HG03025 (cell line): ENCODE measurements at regions not wholly inside any gene's neighbourhood (a gene's known extent, or its start where the extent isn't known, plus 50 kb on each side); places are given as distances from the start of the nearest gene placed in this dataset.
"Not testable (repeated sequence)": the region's sequence is repeated elsewhere in the genome, so short reads cannot be mapped to it uniquely, and the experiment has no call there.

Source experiments
- ATAC-seq: cut with Tn5 transposase; IDR thresholded peaks from one replicate; pipeline ENCODE4 v1.9.1; 2021; ENCODE audit warnings: mild to moderate bottlenecking, moderate library complexity; ENCODE audit not compliant: unreplicated experiment, low FRiP score

DNA sequence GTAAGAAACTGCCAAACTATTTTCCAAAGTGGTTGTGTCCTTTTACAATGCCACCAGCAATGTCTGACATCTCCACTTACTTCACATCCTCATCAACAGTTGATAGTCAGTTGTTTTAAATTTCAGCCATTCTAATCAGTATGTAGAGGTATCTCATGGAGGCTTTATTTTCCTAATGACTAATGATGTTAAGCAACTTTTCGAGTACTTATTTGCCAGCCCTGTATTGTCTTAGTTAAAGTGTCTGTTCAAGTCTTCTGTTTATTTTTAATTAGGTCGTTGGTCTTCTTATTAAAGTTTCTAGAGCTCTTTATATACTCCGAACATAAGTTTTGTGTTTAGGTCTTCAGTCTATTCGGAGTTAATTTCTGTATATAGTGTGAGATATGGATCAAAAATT lies 54.9 kb upstream of the NBPF12 start:
- not testable (repeated sequence) for ATAC-seq

DNA sequence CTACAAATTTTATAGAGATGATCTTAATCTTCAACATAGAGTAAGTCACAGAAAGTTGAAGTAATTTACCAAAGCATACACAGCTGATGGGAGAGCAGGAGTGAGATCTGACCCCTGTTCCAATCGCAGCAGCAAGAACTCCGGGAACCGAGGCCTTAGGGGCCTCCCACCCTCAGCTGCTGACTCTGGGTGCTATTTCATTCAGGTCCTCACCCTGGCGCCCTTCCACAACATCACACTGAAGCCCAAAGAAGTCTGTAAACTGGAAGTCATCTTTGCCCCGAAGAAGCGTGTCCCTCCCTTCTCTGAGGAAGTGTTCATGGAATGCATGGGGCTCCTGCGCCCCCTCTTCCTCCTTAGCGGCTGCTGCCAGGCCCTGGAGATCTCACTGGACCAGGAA lies 57.0 kb upstream of the NBPF12 start:
- not testable (repeated sequence) for ATAC-seq

DNA sequence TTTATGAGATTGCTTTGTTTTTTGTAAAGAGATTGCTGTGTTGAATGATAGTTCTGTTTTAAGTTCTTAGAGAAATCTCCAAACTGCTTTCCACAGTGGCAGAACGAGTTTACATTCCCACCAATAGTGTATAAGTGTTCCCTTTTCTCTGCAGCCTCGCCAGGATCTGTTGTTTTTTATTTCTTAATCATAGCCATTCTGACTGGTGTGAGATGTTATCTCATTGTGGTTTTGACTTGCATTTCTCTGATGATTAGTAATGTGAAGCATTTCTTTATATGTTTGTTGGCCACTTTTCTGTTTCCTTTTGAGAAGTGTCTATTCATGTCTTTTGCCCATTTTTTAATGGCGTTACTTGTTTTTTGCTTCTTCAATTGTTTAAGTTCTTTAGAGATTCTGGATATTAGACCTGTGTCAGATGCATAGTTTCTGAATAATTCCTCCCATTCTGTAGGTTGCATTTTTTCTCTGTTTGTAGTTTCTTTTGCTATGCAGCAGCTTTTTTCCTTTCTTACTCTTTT lies 74.3 kb upstream of the NBPF12 start:
- not testable (repeated sequence) for ATAC-seq

DNA sequence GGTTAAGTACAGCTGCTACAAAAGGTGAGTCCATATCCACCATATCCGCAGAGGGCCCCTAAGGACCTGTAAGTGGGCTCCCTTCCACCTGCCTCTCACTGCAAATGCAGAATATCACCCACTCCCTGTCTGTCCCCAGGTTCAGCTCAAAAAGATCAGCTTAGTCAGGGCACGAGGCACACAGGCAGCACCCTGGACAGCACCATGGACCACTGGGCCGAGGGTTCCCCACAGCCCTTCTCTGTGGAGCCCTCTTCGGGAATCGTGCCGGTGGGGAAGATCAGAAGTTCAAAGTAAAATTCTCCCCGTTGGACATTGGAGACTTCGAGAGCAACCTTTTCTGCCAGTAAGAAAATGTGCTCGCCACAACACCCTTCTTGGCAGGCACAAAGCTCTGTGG lies 85.0 kb upstream of the NBPF12 start:
- not testable (repeated sequence) for ATAC-seq

DNA sequence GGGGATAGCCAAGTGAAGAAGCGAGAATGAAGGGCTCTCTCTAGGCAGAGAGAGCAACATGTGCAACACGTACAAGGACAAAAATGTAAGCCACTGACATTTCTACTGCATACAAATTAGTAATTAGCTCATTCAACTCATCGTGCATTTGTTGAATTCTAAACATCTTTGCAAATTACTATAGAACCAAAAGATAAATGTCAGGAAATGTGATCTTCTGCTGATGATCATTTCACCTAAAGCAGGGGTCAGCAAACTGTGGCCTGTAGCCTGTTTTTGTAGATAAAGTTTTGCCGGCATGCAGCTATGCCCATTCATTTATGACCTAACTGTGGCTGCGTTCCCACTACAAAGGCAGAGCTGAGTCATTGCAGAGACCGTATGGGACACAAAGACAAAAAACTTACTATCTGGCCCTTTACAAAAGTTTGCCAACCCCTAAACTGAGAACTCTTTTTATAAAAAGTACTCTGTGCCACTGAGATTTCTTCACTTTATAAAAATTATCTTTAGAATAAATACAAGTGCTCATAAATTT lies 87.7 kb upstream of the NBPF12 start:
- ATAC-seq: not testable (repeated sequence)

DNA sequence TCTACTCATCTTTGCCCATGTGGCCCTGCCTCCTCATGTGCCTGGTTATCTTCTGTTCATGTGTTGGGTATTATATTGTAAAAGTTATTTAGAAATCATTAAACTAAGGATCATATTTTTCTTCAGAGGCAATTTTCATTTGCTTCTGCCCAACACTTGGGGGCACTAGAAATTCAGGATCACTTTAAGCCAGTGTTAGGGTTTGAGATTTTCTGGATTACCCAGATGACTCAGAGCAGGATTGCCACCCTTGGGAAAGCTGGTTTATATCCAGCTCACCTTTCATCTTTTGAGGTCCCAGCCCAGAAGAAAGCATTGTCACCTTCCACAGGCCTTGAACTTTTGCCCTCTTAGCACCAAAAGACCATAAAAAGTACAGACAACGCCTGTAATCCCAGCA lies 99.4 kb upstream of the NBPF12 start:
- ATAC-seq: not testable (repeated sequence)

DNA sequence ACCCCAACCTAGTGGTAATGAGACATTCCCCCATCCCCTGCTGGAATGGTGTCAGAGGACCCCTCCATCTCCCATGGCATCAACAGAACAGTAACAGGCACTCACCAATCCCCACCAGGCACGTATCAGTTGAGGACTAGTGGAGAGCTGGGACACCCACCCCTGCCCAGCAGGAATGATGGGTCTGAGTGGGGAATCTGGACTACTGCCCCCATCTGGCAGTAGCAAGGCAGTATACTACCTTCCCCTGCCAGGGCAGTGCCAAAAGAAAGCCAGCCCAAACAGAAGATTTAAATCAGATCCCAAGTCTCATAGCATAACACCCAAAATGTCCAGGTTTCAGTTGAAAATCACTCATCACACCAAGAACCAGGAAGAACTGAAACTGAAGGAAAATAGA lies 111.2 kb upstream of the NBPF12 start:
- ATAC-seq: not testable (repeated sequence)

DNA sequence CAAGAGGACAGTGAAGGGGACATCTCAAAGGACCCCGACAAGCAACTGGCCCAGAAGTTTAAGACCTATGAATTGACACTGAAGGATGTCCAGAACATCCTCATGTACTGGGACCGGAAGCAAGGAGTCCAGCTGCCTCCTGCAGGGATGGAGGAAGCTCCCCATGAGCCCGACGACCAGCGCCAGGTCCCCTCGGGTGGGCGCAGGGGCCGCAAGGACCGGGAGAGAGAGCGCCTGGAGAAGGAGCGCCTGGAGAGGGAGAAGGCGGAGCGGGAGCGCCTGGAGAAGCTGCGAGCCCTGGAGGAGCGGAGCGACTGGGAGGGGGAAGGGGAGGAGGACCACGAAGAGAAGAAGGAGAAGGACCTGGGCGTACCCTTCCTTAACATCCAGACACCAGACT lies 143.9 kb upstream of the NBPF12 start:
- ATAC-seq: not testable (repeated sequence)

DNA sequence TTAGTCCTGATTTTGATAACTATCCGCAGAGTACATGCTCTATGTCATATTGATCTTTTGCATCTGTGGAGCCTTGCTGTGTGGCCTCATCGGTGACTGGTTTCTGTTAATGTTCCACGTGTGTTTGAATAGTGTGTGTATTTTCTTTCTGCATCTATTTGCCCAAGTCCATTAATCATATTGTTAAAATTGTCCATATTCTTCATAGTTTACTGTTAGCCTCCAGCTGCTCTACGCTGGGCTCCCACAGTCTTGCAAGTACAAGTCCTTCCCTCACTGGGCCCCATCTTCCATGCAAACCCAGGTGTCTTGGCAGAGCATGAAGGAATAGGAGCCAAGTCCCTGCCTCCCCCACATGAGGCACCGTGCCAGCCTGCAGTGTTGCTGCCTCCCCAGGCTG lies 145.4 kb upstream of the NBPF12 start:
- not testable (repeated sequence) for ATAC-seq

DNA sequence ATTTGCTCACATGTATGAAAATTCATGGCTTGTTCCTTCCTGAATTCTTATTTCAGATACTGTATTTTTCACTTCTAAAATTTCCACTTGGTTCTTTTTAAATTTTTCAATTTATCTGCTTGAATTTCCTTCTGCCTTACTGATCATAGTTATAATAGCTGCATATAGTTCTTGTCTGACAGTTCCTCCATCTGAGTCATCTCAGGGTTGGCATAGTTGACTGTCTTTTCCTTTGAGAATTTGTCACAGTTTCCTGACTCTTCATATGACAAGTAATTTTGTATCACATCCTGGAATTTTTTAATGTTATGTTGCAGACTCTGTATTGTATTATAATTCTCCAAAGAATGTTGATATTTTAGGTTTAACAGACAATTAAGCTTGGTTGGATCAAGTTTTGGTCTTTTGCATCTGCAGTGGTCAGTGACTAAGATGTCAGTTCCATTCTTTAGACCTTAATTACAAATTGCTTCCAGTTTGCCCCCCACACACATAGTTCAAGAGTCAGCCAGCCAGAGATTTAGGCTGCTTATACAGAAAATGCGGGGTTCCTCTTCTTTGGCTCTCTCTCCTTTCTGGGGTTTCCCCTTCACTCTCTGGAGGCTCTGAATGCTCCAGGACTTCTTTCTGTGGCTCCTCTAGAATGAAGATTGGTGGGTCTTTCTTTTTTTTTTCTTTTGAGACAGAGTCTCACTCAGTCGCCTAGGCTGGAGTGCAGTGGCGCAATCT lies 153.7 kb upstream of the NBPF12 start:
- ATAC-seq: not testable (repeated sequence)

DNA sequence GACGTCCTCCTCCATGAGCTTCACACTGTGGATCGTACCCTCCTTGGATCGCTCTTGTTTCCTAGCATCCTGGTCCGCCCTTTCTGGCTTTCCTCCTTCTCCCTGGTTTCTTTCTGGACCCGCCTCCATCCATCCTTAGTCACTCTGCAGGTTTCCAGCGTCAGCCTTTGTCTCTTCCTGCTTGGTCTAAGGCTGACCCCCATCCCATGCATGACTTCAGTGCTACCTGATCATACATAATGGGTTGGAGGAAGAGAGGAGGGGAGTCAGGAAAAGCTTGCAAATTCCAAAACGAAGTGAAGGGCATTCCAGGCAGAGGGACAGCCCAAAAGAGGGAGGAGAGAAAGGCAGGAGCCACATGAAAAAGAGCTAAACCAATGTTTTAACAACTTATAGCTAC lies 156.9 kb upstream of the NBPF12 start:
- ATAC-seq: not testable (repeated sequence)

DNA sequence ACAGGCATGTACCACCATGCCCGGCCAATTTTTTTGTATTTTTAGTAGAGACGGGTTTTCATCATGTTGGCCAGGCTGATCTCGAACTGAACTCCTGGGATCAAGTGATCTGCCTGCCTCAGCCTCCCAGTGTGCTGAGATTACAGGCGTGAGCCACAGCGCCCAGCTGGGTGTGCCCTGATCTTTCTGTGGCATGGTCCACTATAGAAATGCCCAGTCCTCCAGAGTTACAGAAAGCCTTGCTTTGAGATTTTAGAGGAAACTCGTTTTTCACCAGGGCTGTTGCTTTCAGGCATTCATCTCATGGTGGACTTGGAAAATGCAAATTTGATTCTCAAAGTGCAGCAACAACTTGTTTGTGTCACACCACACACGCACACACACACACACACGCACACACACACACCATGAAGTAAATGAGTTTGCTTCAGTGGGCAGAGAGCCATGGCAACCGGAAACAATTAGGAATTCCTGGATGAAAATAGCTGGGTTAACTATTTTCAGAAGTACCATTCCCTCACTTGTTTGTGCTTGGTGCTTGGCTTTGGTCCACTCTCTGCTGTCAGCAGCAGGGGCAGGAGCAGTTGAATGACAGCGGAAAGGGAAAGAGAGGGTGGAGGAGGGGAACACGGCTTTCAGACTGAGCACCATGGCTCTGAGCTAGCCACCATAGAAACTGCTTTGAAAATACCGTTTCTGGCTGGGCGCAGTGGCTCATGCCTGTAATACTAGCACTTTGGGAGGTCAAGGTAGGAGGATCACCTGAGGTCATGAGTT lies 160.1 kb upstream of the NBPF12 start:
- ATAC-seq: not testable (repeated sequence)

DNA sequence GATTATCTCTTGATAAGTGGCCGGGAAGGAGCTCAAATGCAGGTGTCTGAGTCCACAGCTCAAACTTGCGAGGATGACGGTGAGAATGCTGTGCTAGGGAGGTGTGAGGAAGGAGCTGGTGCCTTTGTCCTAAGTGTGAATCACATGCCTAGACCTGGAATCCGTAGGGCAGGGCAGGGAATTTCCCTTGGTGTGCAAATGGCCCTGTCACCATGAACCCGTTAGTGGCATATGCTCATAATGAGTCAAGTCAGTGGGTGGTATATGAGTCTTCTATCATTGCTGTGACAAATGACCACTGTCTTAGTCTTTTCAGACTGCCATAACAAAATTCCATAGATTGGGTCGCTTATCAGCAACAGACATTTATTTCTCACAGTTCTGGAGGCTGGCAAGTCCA lies 163.1 kb upstream of the NBPF12 start:
- ATAC-seq: not testable (repeated sequence)

DNA sequence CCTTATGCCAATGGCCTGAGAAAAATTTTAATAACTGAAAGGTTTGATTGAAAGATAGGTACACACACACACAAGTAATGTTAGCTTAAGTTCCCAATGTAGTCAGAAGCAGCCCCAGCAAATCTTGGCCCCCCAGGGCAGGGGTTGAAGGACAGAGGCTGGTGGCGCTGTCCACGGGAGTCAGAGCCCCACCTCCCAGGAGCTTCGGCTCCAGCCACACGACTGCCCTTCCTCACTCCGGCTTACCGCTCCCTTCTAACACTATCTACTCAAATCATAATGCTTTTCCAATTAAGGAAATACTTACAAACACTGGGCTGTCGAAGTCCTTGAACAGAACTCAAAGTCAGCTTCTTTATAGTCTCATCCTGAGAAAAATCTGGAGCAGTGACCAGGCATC lies 163.9 kb upstream of the NBPF12 start:
- not testable (repeated sequence) for ATAC-seq

DNA sequence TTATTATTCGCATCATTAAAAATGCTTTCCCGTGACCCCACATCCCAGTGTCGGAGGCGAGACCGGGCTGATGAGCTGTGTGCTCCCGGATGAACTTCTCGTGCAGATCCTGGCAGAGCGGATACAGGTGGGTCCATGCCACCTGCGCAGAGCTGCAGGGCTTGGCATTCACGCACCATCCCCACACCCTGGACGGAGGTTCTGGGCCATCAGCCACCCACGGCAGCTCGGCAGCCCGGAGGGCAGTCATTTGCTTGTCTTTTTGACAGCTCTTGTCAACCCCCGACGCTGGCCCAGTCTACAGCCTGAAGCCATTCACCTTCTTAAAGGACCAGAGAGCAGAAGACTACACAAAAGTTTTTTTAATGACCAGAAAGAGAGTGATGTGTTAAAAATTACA lies 166.7 kb upstream of the NBPF12 start:
- ATAC-seq: not testable (repeated sequence)

DNA sequence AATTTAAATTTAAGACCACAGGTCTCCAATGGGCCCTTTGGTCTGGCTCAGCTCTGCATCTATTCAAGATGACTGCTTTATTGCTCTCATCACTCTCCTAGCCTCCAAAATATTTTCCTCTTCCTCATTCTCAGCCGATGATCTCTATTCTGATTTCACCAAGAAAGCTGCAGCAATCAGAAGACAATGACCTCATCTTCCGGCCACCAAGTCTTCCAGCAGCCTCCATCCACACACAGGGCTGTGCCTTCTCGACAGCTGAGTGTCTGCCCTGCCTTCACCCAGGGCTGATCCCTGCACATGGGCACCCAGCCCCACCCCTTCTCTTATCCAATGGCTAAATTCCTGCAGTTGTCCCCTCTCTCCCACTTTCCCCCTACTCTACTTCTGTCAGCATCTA lies 167.1 kb upstream of the NBPF12 start:
- ATAC-seq: not testable (repeated sequence)

DNA sequence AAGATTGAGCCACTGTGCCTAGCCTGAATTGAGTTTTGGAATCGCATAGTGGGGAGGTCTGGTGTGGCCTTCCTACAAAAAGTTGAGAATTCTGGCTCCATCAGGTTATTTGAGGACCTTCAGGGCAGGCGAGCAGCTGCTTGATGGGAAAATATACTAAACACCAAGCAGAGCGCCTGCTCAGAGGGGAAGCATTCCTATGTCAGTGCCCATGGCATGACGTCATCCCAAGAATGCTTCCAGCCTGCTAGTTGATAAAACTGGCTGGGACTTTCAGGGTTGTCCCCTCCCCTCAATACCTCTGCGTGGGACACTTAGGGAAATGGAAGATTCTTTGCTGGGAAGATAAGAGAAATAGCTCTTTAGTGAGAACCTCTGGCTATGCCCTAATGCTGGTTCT lies 174.9 kb upstream of the NBPF12 start:
- not testable (repeated sequence) for ATAC-seq

DNA sequence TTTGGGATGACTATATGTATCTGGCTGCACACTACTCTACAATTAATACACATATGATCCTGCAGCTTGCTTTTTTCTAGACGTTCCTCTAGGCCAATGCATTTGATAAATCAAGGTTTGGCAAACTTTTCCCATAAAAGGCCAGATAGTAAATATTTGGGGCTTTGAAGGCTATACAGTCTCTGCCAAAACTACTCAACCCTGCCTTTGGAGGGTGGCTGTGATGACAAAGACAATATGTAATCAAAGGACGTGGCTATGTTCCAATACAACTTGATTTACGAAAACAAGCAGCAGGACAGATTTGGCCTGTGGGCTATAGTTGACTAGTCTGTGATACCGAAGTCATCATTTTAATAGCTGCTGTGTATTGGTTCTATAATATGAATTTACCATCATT lies 181.3 kb upstream of the NBPF12 start:
- ATAC-seq: not testable (repeated sequence)

DNA sequence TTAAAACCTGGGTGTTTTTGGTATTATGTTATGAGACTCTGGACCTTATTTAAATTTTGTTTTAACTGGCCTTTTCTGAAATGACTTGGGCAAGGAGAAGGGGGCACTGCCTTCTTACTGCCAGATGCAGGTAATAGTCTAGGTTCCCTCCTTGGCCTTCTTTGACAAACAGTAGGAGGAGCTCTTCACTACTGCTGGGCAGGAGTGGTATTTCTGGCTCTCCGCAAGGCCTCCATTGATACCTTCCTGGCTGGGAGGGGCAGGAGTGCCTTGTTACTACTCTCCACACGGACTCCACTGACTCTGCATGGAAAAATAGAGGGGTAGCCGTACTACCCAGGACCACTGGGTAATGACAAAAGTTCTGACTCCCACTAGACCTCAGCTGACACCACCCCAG lies 189.4 kb upstream of the NBPF12 start:
- not testable (repeated sequence) for ATAC-seq

DNA sequence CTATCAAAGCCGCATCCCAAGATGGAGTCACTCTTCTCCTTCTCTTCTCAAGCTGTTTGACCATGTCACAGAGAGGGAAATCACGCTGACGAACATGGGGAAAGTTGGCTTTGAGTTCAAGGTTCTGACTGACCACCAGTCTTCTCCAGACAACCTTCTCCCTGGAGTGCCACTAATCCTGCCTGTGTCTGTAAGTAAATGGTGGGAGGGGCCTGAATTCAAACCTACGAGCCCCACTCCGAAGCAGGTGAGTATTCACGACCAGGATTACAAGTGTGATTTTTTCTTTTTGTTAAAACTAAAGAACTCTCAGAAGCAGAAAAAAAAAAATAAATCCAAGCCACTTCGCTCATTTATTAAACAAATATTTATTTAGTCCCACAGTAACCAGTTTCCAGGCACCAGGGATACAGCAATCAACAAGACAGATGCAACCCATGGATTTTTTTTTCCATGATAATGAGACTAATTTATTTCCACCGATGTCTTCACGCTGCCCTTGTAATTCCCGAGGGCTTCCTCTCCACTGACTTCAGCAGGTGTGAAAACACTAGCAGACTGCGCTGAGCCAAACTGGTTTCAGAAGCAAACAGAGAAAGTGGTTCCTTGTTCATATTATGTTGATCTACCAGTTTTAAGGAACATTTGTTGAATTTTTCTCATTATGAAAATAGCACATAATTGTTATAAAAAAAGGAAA lies 206.0 kb upstream of the NBPF12 start:
- ATAC-seq: not testable (repeated sequence)
